Osteoblast (primary cell): ENCODE measurements at regions not wholly inside any gene's neighbourhood (a gene's known extent, or its start where the extent isn't known, plus 50 kb on each side); places are given as distances from the start of the nearest gene placed in this dataset.

ENCODE experiments used
- DNase-seq: peaks from one replicate; pipeline ENCODE4 v3.0.0; 2011; ENCODE audit warnings: low spot score, mixed read lengths; ENCODE audit not compliant: insufficient read length; ENCODE audit errors: missing footprints
- H2AFZ ChIP-seq: 2 replicates; pipeline ENCODE4 v1.6.0; 2011; ENCODE audit warnings: mild to moderate bottlenecking, low read length
- H3K27ac ChIP-seq: 2 replicates; pipeline ENCODE4 v1.5.1; 2011; ENCODE audit warnings: mild to moderate bottlenecking, low read depth, low read length, moderate library complexity
- H3K27me3 ChIP-seq: 2 replicates; pipeline ENCODE4 v1.6.0; 2012; ENCODE audit warnings: mild to moderate bottlenecking, control low read depth, inconsistent platforms, low read length, moderate library complexity; ENCODE audit not compliant: insufficient read depth
- H3K36me3 ChIP-seq: 2 replicates; pipeline ENCODE4 v1.5.1; 2011; ENCODE audit warnings: mild to moderate bottlenecking, low read length, control low read depth, moderate library complexity; ENCODE audit not compliant: insufficient read depth
- H3K4me1 ChIP-seq: 2 replicates; pipeline ENCODE4 v1.5.1; 2011; ENCODE audit warnings: mild to moderate bottlenecking, low read length, control low read depth, moderate library complexity; ENCODE audit not compliant: insufficient read depth
- H3K4me2 ChIP-seq: 2 replicates; pipeline ENCODE4 v1.6.0; 2011; ENCODE audit warnings: mild to moderate bottlenecking, low read length; ENCODE audit not compliant: insufficient read depth
- H3K4me3 ChIP-seq: fragments of 200-600 bp; sonication (generic); 3 replicates; pipeline ENCODE4 v1.5.1; 2012; ENCODE audit warnings: mild to moderate bottlenecking, low read length, inconsistent platforms; ENCODE audit not compliant: insufficient read depth
- H3K79me2 ChIP-seq: 2 replicates; pipeline ENCODE4 v1.6.0; 2012; ENCODE audit warnings: mild to moderate bottlenecking, low read length, control low read depth, inconsistent platforms; ENCODE audit not compliant: insufficient read depth
- H3K9me3 ChIP-seq: 2 replicates; pipeline ENCODE4 v1.5.1; 2011; ENCODE audit warnings: low read depth, low read length, control low read depth
- H4K20me1 ChIP-seq: 2 replicates; pipeline ENCODE4 v1.6.0; 2012; ENCODE audit warnings: mild to moderate bottlenecking, low read length, control low read depth; ENCODE audit not compliant: insufficient read depth
- TF ChIP-seq, protein P1 (sequence below): IDR thresholded peaks from 2 replicates; pipeline ENCODE4 v1.5.1; 2011; ENCODE audit warnings: mild to moderate bottlenecking, low read depth, low read length, moderate library complexity; ENCODE audit errors: extremely low read depth

DNA sequence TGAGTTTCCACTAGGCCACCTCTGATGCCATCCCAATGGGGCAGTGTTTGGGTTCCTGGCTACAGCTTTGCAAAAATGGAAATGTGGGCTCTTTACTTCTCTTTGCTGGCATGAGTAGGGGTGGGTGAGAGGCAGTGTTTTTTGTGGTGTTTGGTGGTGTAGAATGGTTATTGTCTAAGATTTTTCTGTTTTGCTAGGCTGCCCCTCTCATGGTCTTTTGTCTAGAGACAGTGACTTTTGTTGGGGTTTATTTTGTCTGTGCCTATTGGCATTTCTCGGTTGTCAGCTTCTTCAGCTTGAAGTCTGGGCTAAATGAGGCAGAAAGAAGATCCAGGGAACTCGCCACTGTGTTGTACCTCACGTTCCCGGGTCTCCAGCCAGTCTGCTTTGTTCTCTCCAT lies 112.1 kb downstream of the CENPF start:
- TF ChIP-seq, protein P1, sequence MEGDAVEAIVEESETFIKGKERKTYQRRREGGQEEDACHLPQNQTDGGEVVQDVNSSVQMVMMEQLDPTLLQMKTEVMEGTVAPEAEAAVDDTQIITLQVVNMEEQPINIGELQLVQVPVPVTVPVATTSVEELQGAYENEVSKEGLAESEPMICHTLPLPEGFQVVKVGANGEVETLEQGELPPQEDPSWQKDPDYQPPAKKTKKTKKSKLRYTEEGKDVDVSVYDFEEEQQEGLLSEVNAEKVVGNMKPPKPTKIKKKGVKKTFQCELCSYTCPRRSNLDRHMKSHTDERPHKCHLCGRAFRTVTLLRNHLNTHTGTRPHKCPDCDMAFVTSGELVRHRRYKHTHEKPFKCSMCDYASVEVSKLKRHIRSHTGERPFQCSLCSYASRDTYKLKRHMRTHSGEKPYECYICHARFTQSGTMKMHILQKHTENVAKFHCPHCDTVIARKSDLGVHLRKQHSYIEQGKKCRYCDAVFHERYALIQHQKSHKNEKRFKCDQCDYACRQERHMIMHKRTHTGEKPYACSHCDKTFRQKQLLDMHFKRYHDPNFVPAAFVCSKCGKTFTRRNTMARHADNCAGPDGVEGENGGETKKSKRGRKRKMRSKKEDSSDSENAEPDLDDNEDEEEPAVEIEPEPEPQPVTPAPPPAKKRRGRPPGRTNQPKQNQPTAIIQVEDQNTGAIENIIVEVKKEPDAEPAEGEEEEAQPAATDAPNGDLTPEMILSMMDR = no peak
- no peaks in the 10 kb centered on the region for H4K20me1 ChIP-seq
- no peaks in the 10 kb centered on the region for H3K27me3 ChIP-seq
- no peaks in the 10 kb centered on the region for H3K36me3 ChIP-seq
- H3K4me1 ChIP-seq = no peaks in the 10 kb centered on the region
- H2AFZ ChIP-seq = no peak overlapping the region
- H3K4me3 ChIP-seq = no peak overlapping the region
- no peak overlapping the region for H3K27ac ChIP-seq
- DNase-seq = no peak
- H3K4me2 ChIP-seq = no peak overlapping the region
- no peaks in the 10 kb centered on the region for H3K9me3 ChIP-seq
- no peaks in the 10 kb centered on the region for H3K79me2 ChIP-seq

GRCh38 chr1:214717351-214717750 lies 114.4 kb downstream of the CENPF start:
- Histone ChIP-seq H3K4me3 (no peak overlapping the region), H3K79me2 (no peaks in the 10 kb centered on the region), H2AFZ (no peak overlapping the region), H3K9me3 (no peaks in the 10 kb centered on the region), H4K20me1 (no peaks in the 10 kb centered on the region), H3K4me1 (no peaks in the 10 kb centered on the region), H3K27me3 (no peaks in the 10 kb centered on the region), H3K27ac (no peak overlapping the region), H3K4me2 (no peak overlapping the region), H3K36me3 (no peaks in the 10 kb centered on the region)
- DNase-seq = no peak
- TF ChIP-seq, protein P1 = no peak

- Histone ChIP-seq H3K4me1 (no peaks in the 10 kb centered on the region), H2AFZ (no peak overlapping the region), H3K9me3 (no peaks in the 10 kb centered on the region)
Observed at GRCh38 chr1:214718724-214719123, 115.7 kb downstream of the CENPF start.

DNA sequence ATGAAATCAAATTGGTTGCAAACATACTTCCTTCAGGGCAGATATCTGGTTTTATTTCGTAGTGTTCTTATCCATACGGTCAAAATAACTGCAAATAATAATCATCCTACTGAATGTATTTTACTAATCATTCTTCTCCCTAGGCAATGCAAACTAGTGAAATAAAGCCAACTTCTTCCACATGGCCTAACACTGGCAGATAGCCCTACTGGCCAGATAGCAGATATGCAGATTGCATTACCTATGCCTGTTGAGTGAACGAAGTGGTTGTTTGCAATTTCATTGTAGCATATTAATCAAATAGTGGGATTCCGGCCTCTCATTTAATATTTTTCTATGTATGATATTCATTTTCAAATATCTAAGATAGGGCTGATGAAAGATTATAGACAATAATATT lies 116.2 kb downstream of the CENPF start:
- Histone ChIP-seq H4K20me1 (no peaks in the 10 kb centered on the region), H3K79me2 (no peaks in the 10 kb centered on the region), H3K9me3 (no peaks in the 10 kb centered on the region), H3K36me3 (no peaks in the 10 kb centered on the region), H2AFZ (no peak overlapping the region), H3K4me3 (no peak overlapping the region), H3K4me2 (no peak overlapping the region), H3K27ac (no peak overlapping the region), H3K4me1 (no peaks in the 10 kb centered on the region), H3K27me3 (no peaks in the 10 kb centered on the region)
- TF ChIP-seq, protein P1 = no peak
- DNase-seq = no peak

More at GRCh38 chr1:214718724-214719123, 115.7 kb downstream of the CENPF start:
- no peak overlapping the region for H3K27ac ChIP-seq
- H4K20me1 ChIP-seq = no peaks in the 10 kb centered on the region
- no peak overlapping the region for H3K4me3 ChIP-seq
- H3K4me2 ChIP-seq = no peak overlapping the region
- H3K27me3 ChIP-seq = no peaks in the 10 kb centered on the region
- H3K36me3 ChIP-seq = no peaks in the 10 kb centered on the region
- H3K79me2 ChIP-seq = no peaks in the 10 kb centered on the region
- TF ChIP-seq, protein P1 = no peak
- DNase-seq = no peak
